Sciatic nerve (tissue), 2 donors: ENCODE measurements at regions not wholly inside any gene's neighbourhood (a gene's known extent, or its start where the extent isn't known, plus 50 kb on each side); places are given as distances from the start of the nearest gene placed in this dataset.
"Not testable (repeated sequence)": the region's sequence is repeated elsewhere in the genome, so short reads cannot be mapped to it uniquely, and the experiment has no call there.

Experiments used
- ATAC-seq: fragments of 200-7000 bp; cut with Tn5 transposase; one replicate; pipeline ENCODE4 v1.9.1; 2020; ENCODE audit warnings: mild to moderate bottlenecking, moderate library complexity
- DNase-seq: peaks from one replicate; pipeline ENCODE4 v3.0.0-alpha.2; 2020; ENCODE audit warnings: low spot score
- intact Hi-C: fragments of 100-400 bp; cut with DNase I; formaldehyde crosslinking; loops from one replicate; pipeline ENCODE4 v1.14.2; 2022
- donor health status: DM: no; HTN: no; CAD: no.
- donor health status: DM: no; HTN: no; CAD: no.

DNA sequence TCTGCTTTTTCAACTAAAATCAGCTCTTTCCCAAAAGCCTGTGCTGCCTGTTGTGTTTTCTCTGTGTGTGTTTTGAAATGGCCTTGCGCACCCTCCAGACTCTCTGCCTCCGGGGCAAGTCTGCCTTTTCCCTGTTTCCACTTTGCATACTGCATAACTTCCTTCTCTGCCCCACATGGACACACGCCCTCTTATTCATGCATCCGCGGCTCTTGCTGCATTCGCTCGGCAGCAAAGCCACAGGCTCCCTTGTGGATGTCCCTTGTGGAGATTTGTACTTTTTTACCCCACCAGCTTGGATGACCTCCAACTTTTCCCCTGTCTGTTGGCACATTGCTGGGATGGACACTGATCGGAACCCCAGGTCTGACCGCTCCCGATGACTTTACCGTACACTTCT, 147.6 kb downstream of the ADSS2 start:
- ATAC-seq = no peak
- no peak for DNase-seq
- intact Hi-C loops = no loop called here

GRCh38 chr1:244304656-244305055, 147.1 kb downstream of the ADSS2 start:
- intact Hi-C loops = no loop called here
- DNase-seq (no peak), ATAC-seq (no peak)

GRCh38 chr1:244305776-244306341, 145.8 kb downstream of the ADSS2 start:
- DNase-seq = no peak
- intact Hi-C loops = no loop called here
- ATAC-seq = no peak

GRCh38 chr1:244306544-244306943, 145.2 kb downstream of the ADSS2 start:
- no peak for DNase-seq
- no peak for ATAC-seq
- intact Hi-C loops = no loop called here

- DNase-seq, intact Hi-C loops, ATAC-seq: not testable (repeated sequence)
These were observed 142.5 kb downstream of the ADSS2 start for GRCh38 chr1:244309191-244309590.

GRCh38 chr1:244311784-244312532, 139.8 kb downstream of the ADSS2 start:
- DNase-seq = no peak
- intact Hi-C loops = no loop called here
- no peak for ATAC-seq

DNA sequence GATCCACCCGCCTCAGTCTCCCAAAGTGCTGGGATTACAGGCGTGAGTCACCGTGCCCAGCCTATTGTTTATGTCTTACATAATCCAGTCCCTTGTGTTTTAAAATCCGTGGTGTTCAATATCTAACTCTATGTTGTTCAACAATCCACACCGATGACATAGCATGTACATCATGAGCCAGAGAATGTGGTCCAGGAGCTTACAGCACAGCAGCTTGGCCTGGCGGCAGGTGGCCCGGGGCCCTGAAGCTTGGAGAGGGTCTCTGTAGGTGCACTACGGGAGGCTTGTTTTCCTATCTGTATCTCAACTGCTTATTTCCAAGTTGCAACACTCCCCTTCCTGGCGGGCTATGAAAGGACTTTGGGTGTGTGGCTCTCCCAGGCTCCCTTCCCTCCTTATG, 138.4 kb downstream of the ADSS2 start:
- DNase-seq = no peak
- intact Hi-C loops = no loop called here

GRCh38 chr1:244314921-244315559, 136.7 kb downstream of the ADSS2 start:
- DNase-seq = no peak
- no peak for ATAC-seq
- intact Hi-C loops = no loop called here

More for the DNA sequence above, 138.4 kb downstream of the ADSS2 start:
- ATAC-seq = peak; percentile 38

DNA sequence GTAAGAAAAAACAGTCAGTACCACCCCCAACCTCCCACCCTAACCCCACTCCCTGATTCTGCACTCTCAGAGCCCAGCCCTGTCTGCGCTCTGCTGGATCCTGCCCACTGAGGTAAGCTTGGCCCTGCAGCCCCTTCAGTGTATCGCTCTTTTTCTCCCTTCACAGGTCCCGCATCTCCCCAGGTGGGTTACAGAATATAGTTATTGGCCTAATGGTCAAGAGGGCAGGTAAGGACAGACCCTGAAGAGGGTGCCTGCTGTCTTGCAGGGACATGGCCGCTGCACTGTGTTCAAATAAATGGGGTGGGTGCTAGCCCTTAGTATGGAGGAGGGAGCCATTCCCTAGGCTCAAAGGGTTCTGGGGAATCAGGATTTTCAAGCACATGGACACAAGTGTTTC, 135.7 kb downstream of the ADSS2 start:
- no peak for DNase-seq
- intact Hi-C loops = no loop called here
- ATAC-seq = no peak

GRCh38 chr1:244316407-244316806, 135.3 kb downstream of the ADSS2 start:
- DNase-seq (no peak), ATAC-seq (no peak)
- intact Hi-C loops = no loop called here

GRCh38 chr1:244316986-244317655, 134.6 kb downstream of the ADSS2 start:
- ATAC-seq = no peak
- DNase-seq = no peak
- intact Hi-C loops = no loop called here

- ATAC-seq = no peak
- intact Hi-C loops = no loop called here
- no peak for DNase-seq
These were observed 133.6 kb downstream of the ADSS2 start for GRCh38 chr1:244318078-244318477.

- intact Hi-C loops = no loop called here
- ATAC-seq = no peak
- DNase-seq = no peak
These were observed 133.2 kb downstream of the ADSS2 start for GRCh38 chr1:244318512-244318911.

GRCh38 chr1:244319283-244320132, 132.2 kb downstream of the ADSS2 start:
- intact Hi-C loops = no loop called here
- ATAC-seq = no peak
- DNase-seq = no peak

DNA sequence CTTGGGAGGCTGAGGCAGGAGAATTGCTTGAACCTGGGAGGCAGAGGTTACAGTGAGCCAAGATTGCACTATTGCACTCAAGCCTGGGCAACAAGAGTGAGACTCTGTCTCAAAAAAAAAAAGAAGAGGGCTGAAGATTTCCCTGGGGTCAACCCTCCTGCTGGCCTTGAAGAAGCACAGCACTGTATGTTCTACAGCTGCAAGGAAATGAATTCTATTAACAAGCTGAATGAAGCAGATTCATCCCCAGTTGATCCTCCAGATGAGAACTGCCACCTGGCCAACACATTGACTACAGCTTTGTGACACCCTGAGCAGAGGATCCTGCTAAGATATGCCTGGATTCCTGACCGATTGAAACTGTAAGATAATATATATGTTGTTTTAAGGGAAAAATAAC, 129.5 kb downstream of the ADSS2 start:
- intact Hi-C loops = no loop called here

DNA sequence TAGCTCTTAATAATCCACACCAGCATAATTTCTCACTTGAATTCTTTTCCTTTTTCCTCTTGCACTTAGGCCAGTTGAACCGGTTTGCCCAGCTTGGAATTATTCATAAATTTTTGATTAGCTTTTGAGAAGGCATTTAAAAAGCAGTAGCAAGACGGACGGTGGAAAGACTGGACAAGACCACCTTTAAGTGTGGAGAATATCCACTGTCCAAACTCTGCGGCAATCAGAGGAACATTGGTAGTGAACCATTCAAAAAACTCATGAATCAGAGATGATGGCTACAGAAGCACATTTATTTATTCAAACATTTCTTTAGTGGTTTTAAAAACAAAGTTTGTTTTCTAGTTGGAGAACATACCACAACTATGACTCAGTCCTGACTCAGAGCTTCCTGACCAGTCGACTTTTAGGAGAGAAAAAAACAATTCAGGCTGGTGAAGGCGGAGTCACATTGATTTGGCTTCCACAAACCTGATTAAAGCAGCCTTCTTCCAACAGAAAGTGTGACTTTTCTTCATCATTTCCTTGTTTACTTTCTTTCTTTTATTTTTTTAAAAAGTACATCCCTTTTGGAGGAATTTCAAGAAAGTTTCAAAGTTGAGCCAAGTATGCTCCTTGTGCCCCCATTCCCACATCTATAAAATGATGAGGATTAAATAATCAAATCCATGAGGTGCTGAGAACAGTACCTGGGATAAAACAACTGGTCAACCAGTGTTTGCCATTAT, 128.8 kb downstream of the ADSS2 start:
- DNase-seq = no peak
- ATAC-seq = peak; percentile 93
- intact Hi-C loops = no loop called here

More for the DNA sequence above, 129.5 kb downstream of the ADSS2 start:
- ATAC-seq (no peak), DNase-seq (no peak)

DNA sequence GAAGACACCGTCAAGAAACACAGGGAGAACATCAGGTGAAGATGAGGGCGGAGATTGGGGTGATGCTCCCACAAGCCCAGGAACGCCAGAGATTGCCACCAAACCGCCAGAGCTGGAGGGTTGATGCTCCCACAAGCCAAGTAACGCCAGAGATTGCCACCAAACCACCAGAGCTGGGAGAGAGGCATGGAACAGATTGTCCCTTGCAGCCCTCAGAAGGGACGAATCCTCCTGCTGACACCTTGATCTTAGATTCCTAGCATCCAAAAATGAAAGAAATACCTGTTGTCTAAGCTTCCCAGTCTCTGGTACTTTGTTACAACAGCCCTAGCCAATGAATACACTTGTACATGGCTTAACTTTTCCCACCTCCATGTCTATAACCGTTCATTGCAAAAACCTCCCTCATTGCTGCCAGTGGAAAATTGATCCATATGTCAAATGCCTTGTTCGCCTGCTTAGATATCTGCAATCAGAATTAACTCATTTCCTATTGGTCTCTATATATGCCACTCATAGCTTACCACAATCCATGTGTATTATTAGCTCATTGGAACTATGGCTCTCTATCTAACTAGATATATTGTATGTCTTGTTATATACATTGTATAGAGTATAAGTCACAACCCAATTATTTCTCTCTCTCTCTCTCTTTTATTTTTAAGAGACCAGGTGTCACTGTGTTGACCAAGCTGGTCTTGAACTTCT, 127.4 kb downstream of the ADSS2 start:
- ATAC-seq (no peak), DNase-seq (no peak)
- intact Hi-C loops = no loop called here
